ENCODE measurements at regions not wholly inside any gene's neighbourhood (a gene's known extent, or its start where the extent isn't known, plus 50 kb on each side); places are given as distances from the start of the nearest gene placed in this dataset.

DNA sequence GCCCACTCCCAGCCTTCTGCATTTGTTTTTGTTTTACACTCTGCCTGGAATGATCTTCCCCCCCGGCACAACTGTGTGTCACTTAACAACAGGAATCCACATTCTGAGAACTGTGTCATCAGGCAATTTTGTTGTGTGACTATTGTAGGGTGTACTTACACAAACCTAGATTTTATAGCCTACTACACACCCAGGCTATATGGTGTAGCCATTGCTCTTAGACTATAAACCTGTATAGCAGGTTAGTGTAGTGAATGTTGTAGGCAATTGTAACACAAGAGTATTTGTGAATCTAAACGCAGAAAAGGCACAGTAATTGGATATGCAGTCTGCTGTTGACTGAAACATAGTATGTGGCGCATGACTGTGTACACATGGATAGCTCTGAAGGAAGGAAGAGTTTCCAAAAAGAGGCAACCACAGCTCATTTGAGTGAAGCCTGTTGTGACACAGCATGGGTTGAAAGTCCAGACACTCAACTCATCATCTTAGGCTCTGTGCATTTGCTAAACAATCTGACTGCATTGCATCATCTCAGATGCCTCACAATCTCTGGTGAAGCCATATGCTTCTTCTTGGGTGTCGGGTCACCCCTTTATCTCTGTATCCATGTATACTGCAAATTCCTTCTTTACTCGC, 506.6 kb upstream of the SPHKAP start:
- no peak overlapping the region for H3K4me3 ChIP-seq (ENCODE audit: low read depth, low read length)
- TF ChIP-seq, protein P1, sequence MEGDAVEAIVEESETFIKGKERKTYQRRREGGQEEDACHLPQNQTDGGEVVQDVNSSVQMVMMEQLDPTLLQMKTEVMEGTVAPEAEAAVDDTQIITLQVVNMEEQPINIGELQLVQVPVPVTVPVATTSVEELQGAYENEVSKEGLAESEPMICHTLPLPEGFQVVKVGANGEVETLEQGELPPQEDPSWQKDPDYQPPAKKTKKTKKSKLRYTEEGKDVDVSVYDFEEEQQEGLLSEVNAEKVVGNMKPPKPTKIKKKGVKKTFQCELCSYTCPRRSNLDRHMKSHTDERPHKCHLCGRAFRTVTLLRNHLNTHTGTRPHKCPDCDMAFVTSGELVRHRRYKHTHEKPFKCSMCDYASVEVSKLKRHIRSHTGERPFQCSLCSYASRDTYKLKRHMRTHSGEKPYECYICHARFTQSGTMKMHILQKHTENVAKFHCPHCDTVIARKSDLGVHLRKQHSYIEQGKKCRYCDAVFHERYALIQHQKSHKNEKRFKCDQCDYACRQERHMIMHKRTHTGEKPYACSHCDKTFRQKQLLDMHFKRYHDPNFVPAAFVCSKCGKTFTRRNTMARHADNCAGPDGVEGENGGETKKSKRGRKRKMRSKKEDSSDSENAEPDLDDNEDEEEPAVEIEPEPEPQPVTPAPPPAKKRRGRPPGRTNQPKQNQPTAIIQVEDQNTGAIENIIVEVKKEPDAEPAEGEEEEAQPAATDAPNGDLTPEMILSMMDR (IDR thresholded peaks at IDR 0.05; ENCODE audit: low read depth, low read length): no peak
- H3K9me3 ChIP-seq: peaks cover 2% of the 10 kb centered on the region; the same call in 1 of the 2 replicates
- no peak for DNase-seq
- H3K4me1 ChIP-seq: no peaks in the 10 kb centered on the region
- no peaks in the 10 kb centered on the region for H3K36me3 ChIP-seq
- H3K27me3 ChIP-seq: no peaks in the 10 kb centered on the region

DNA sequence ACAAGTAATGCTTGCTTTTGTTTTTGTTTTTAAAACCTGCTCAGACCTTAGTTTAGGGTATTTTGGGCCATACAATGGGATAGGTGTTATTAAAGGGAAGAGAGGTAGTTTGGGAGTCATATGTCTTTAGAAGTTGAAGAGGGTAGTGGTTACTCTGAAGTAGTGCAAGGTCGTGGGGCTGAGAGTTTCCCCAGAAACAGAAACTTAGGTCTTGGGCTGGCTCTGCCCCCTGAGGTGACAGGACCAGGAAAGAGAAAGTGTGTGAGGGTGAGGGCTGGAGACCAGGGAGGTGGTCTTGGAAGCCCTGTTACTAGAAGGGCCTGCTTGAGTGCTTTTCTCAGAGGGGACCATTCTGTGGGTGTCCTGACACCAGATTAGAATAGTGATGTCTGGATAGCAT, 500.5 kb upstream of the SPHKAP start:
- no peaks in the 10 kb centered on the region for H3K9me3 ChIP-seq
- no peaks in the 10 kb centered on the region for H3K27me3 ChIP-seq
- no peak overlapping the region for H3K4me3 ChIP-seq (ENCODE audit: low read depth, low read length)
- TF ChIP-seq, protein P1 (IDR thresholded peaks at IDR 0.05; ENCODE audit: low read depth, low read length): no peak
- H3K4me1 ChIP-seq: no peaks in the 10 kb centered on the region
- H3K36me3 ChIP-seq: no peaks in the 10 kb centered on the region
- DNase-seq: no peak

DNA sequence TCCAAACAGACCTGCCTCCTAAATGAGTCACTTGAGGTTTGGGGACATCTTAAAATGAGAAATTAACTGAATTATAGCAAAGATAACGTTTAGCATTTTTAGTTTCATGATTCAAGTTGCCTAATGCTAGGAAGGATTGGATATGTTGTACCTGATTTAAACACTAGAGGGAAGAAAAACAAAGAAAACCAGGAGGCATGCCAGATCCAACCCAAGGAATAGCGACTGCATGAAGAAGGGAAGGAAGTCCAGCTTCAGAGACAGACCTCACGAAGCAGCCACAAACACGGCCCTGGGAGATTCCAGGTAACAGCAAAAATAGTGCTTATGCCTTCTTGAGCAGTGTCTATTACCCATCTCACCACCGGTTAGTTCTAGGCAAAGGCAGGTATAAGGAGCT, 499.9 kb upstream of the SPHKAP start:
- no peaks in the 10 kb centered on the region for H3K9me3 ChIP-seq
- no peak overlapping the region for H3K4me3 ChIP-seq (ENCODE audit: low read depth, low read length)
- no peaks in the 10 kb centered on the region for H3K36me3 ChIP-seq
- TF ChIP-seq, protein P1 (IDR thresholded peaks at IDR 0.05; ENCODE audit: low read depth, low read length): no peak
- no peaks in the 10 kb centered on the region for H3K4me1 ChIP-seq
- DNase-seq: no peak
- H3K27me3 ChIP-seq: no peaks in the 10 kb centered on the region

DNA sequence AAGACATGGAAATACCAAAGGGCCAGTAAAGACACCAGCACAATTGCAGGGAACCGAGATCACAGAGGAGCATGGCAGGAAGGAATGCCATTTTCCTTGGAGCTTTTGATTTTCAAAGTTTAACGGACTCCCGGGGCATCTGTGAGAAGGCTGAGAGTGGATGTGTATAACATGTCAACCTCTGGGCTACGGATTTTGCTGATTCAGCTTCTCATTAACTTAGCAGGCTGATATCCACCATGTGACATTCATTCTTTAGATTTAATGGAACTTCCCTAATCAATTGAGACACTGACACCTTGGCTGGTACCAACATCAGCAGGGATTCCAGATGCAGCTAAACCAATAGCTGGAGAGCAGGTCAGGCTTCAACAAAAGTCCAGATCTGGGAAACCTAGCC, 496.6 kb upstream of the SPHKAP start:
- no peak for DNase-seq
- H3K9me3 ChIP-seq: no peaks in the 10 kb centered on the region
- TF ChIP-seq, protein P1 (IDR thresholded peaks at IDR 0.05; ENCODE audit: low read depth, low read length): no peak
- H3K36me3 ChIP-seq: no peaks in the 10 kb centered on the region
- no peak overlapping the region for H3K4me3 ChIP-seq (ENCODE audit: low read depth, low read length)
- no peaks in the 10 kb centered on the region for H3K27me3 ChIP-seq
- H3K4me1 ChIP-seq: no peaks in the 10 kb centered on the region

DNA sequence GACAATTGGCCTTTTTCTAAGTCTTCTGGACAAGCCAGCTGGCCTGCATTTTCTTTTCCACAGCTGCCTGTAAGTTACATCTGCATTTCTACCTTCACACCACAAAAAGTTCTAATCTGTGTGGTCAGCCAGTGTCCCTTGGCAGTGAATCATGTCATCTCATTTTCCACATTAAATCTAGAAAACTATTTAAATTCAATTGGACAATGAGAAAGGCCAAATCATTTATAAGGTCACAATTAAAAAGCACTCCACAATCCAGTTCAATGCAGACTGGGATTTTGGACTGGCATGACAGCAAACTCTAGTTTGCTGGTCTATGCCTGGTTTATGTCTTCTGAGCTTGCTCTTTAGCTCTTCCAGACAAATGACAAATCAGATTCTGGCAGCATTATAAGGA, 494.2 kb upstream of the SPHKAP start:
- no peaks in the 10 kb centered on the region for H3K36me3 ChIP-seq
- H3K4me1 ChIP-seq: no peaks in the 10 kb centered on the region
- DNase-seq: no peak
- TF ChIP-seq, protein P1 (IDR thresholded peaks at IDR 0.05; ENCODE audit: low read depth, low read length): no peak
- no peaks in the 10 kb centered on the region for H3K9me3 ChIP-seq
- H3K4me3 ChIP-seq (ENCODE audit: low read depth, low read length): no peak overlapping the region
- H3K27me3 ChIP-seq: no peaks in the 10 kb centered on the region

DNA sequence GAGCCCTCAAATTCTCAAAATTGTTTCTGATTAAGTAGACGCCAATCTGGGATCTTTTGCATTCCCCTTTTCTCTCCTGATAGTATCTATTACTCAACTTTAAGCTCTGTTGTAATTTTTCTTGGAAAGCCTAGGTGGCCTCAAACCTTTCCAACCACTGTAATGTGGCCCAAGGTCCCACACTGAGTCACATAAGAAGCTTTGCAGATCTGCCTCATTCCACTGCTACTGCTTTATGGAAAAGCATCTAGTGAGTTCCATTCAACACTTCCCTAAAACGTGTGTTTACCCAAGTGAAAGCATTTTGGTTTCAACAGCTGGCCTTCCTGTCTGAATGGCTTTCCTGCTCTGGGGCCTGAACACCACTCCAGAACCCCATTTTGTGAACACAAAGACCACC, 493.6 kb upstream of the SPHKAP start:
- no peaks in the 10 kb centered on the region for H3K36me3 ChIP-seq
- TF ChIP-seq, protein P1 (IDR thresholded peaks at IDR 0.05; ENCODE audit: low read depth, low read length): no peak
- no peak for DNase-seq
- H3K27me3 ChIP-seq: no peaks in the 10 kb centered on the region
- H3K9me3 ChIP-seq: no peaks in the 10 kb centered on the region
- H3K4me3 ChIP-seq (ENCODE audit: low read depth, low read length): no peak overlapping the region
- H3K4me1 ChIP-seq: no peaks in the 10 kb centered on the region
